ENCODE measurements at regions not wholly inside any gene's neighbourhood (a gene's known extent, or its start where the extent isn't known, plus 50 kb on each side); places are given as distances from the start of the nearest gene placed in this dataset.

- TF ChIP-seq CTCF (IDR thresholded peaks at IDR 0.05), result no peak
- TF ChIP-seq POLR2A (IDR thresholded peaks at IDR 0.05), result no peak
- TF ChIP-seq POLR2AphosphoS5 (IDR thresholded peaks at IDR 0.05), result no peak
Measured at GRCh38 chr3:35929158-35929557, 289.8 kb downstream of the ARPP21 start.
